ES-I3 (cell line): ENCODE measurements at regions not wholly inside any gene's neighbourhood (a gene's known extent, or its start where the extent isn't known, plus 50 kb on each side); places are given as distances from the start of the nearest gene placed in this dataset.
"Not testable (repeated sequence)": the region's sequence is repeated elsewhere in the genome, so short reads cannot be mapped to it uniquely, and the experiment has no call there.

ENCODE experiments used
- H3K36me3 ChIP-seq: 2 replicates; pipeline ENCODE4 v1.6.1; 2013; ENCODE audit warnings: mild to moderate bottlenecking, low read length, control low read depth, moderate library complexity; ENCODE audit not compliant: insufficient read depth
- H3K4me1 ChIP-seq: 2 replicates; pipeline ENCODE4 v1.6.1; 2013; ENCODE audit warnings: mild to moderate bottlenecking, control low read depth, low read length; ENCODE audit not compliant: insufficient read depth
- H3K9ac ChIP-seq: 2 replicates; pipeline ENCODE4 v1.6.1; 2013; ENCODE audit warnings: low read depth, mild to moderate bottlenecking, low read length, moderate library complexity
- H3K9me3 ChIP-seq: 2 replicates; pipeline ENCODE4 v1.6.1; 2013; ENCODE audit warnings: mild to moderate bottlenecking, low read length, moderate library complexity; ENCODE audit not compliant: control insufficient read depth, insufficient read depth

- H3K4me1 ChIP-seq = peaks cover 7% of the 10 kb centered on the region; the same call in 1 of the 2 replicates
These were observed 78.5 kb downstream of the TTLL2 start for GRCh38 chr6:167403427-167403826.

DNA sequence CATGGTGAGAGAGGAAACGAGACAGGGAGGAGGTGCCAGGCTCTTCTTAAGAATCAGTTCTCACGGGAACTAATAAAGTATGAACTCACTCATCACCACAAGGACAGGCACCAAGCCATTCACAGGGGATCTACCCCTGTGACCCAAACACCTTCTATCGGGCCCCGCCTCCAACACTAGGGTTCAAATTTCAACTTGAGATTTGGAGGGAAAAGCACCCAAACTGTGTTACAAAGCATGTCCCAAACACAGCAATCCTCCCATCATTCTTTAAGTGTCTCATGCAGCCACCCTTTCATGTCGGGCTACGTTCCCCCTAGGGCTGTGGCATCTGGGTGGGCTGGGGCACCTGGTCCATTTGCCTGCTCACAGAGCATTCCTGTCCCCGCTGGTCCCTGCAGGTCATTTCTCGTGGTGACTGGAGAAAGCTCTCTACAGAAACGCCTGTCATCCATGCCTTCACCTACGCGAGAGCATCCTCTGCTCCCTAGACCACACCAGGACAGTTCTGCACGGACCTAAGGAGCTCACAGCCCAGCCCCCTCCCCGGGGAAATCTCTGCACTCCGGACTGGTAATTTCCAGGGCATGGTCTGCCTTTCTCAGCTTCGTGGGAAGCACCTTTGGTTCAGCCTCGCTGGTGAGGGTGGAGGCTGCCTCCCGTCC, 79.6 kb downstream of the TTLL2 start:
- Histone ChIP-seq H3K9me3 (no peaks in the 10 kb centered on the region), H3K9ac (no peak overlapping the region), H3K4me1 (peaks cover 7% of the 10 kb centered on the region; the same call in 1 of the 2 replicates), H3K36me3 (no peaks in the 10 kb centered on the region)

More at GRCh38 chr6:167403427-167403826, 78.5 kb downstream of the TTLL2 start:
- no peaks in the 10 kb centered on the region for H3K36me3 ChIP-seq
- no peak overlapping the region for H3K9ac ChIP-seq
- no peaks in the 10 kb centered on the region for H3K9me3 ChIP-seq

DNA sequence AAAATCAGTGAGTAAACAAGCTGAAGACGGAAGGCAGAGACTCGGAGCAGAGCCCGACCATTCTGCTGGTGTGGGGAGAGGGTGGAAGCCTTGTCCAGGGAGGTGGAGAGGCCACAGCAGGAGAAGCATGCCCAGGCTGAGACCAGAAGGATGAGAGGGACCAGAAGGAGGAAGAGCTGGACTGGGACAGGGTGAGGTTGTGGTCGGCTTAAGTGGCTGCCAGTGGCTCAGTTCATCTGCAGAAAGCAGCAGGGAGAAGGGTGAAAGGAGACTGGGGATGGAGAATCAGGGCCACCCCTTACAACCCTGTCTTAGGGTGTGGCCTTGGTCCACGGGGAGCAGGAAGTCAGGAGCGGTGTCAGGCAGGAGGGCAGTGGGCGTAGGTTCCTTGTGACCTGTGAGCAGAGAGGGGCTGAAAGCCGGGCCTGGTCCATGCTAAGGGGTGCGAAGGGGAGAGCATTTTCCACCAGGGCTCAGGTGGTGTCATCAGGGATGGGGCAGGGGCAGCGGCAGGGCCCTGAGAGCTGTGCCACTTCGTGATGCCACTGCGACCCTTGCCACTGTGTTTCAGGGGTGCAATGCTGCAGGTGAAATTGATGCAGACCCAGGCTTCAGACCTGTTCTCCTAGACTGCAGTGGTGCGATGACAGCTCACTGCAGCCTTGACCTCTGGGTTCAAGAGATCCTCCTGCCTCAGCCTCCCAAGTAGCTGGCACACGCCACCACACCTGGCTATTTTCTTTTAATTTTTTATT, 81.1 kb downstream of the TTLL2 start:
- peaks cover 12% of the 10 kb centered on the region; the same call in 1 of the 2 replicates for H3K4me1 ChIP-seq
- H3K9me3 ChIP-seq = no peaks in the 10 kb centered on the region
- no peak overlapping the region for H3K9ac ChIP-seq
- no peaks in the 10 kb centered on the region for H3K36me3 ChIP-seq

DNA sequence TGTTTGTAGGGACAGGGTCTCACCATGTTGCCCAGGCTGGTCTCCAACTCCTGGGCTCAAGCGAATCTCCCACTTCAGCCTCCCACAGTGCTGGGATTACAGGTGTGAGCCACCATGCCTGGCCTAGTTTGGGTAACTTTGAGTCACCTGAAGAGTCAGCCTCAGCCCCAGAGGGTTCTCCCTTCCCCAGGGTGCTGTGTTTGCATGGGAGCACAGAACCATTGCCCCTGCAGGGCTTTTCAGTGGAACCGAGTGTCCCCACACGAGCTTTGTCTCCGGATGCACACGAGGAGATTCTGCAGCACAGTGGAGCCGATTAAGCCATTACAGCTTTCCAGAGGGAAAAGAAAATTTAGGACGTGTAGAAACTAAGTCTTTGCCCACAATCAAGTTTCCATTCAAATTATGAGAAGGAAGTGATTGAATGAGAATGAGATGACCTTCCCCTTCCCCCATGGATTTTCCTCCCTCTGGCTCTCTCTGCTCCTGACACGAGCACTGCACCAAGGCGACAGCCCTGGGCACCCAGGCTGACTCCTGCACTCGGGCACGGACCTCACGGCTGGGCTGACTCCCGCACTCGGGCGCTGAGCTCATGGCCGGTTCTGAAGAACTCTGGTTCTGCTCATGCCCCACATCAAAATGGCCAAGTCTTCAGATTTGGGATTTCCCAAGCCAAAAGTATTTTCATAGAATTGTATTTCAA, 81.8 kb downstream of the TTLL2 start:
- H3K4me1 ChIP-seq, H3K9ac ChIP-seq, H3K36me3 ChIP-seq, H3K9me3 ChIP-seq: not testable (repeated sequence)

- H3K9ac ChIP-seq = no peak overlapping the region
- no peaks in the 10 kb centered on the region for H3K9me3 ChIP-seq
- H3K4me1 ChIP-seq = peaks cover 5% of the 10 kb centered on the region; the same call in 1 of the 2 replicates
- H3K36me3 ChIP-seq = no peaks in the 10 kb centered on the region
These were observed 82.6 kb downstream of the TTLL2 start for GRCh38 chr6:167407239-167408064.

- H3K9ac ChIP-seq = no peak overlapping the region
- no peaks in the 10 kb centered on the region for H3K9me3 ChIP-seq
These were observed 83.5 kb downstream of the TTLL2 start for GRCh38 chr6:167408235-167408869.

GRCh38 chr6:167409079-167409478, 84.2 kb downstream of the TTLL2 start:
- no peak overlapping the region for H3K9ac ChIP-seq
- no peaks in the 10 kb centered on the region for H3K9me3 ChIP-seq
- H3K36me3 ChIP-seq = no peaks in the 10 kb centered on the region
- peaks cover 5% of the 10 kb centered on the region; the same call in 1 of the 2 replicates for H3K4me1 ChIP-seq

More at GRCh38 chr6:167408235-167408869, 83.5 kb downstream of the TTLL2 start:
- no peaks in the 10 kb centered on the region for H3K36me3 ChIP-seq
- H3K4me1 ChIP-seq = peaks cover 5% of the 10 kb centered on the region; the same call in 1 of the 2 replicates

DNA sequence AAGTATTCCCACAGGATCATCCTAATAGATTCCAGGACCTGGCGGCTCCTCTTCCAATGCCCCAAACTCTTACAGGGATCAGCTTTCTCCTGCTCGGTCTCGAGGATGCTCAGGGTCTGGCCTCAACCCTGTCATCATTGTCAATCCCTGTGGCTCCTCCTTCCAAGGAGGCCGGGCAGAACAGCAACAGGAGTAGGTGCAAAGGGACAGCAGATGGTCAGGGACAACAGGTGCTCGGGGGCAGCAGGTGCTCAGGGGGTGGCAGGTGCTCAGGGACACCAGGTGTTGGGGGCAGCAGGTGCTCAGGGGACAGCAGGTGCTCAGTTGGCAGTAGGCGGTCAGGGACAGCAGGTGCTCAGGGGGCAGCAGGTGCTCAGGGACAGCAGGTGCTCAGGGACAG, 84.8 kb downstream of the TTLL2 start:
- Histone ChIP-seq H3K4me1 (peaks cover 5% of the 10 kb centered on the region; the same call in 1 of the 2 replicates), H3K9me3 (no peaks in the 10 kb centered on the region), H3K36me3 (no peaks in the 10 kb centered on the region), H3K9ac (no peak overlapping the region)

DNA sequence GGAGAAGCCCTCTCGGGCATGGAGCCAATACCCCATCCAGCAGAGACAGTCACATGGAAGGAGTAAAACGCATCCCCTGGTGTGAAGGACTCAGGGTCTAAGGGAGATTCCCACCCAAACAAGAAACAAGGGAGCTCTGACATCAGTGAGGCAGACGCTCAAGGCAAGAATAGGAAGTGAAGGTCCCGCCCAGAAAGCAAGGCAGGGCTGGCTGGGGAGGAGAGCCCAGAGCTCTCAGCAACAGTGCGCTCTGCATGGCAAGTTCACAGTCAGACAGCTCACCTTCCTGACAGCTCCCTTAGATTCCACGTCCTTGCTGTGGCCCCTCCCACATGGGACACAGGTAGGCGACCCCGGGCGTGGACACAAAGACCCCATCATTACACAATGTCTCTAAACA, 85.6 kb downstream of the TTLL2 start:
- no peak overlapping the region for H3K9ac ChIP-seq
- no peaks in the 10 kb centered on the region for H3K36me3 ChIP-seq
- H3K9me3 ChIP-seq = no peaks in the 10 kb centered on the region
- H3K4me1 ChIP-seq = peaks cover 5% of the 10 kb centered on the region; the same call in 1 of the 2 replicates

GRCh38 chr6:167412506-167412905, 87.6 kb downstream of the TTLL2 start:
- H3K36me3 ChIP-seq = no peaks in the 10 kb centered on the region
- H3K9me3 ChIP-seq = no peaks in the 10 kb centered on the region
- H3K9ac ChIP-seq = no peak overlapping the region
- H3K4me1 ChIP-seq = peaks cover 5% of the 10 kb centered on the region; the same call in 1 of the 2 replicates

DNA sequence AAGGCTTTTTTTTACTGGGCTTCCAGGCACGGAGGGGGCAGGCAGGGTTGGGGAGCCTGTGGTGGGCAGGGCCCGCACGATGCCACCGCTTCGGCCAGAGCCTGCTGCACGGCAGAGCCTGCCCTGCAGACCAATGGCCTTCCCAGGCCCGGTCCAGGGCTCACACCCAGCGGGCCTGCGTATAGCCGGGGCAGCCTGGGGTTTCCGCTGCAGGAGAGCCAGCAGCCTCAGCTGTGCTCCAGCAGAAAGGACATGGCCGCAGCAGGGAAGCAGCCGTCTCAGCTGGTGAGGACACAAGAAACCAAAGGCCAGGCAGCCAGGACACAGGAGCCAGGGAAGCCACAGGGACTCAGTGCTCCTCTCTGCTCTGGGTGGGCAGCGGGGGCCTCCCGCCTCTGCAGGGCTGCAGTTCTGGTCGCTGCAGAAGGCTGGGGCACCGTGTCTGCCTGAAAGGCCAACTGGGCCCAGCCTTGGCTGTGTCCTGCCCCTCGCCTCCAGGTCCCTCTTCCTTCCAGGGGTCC, 90.6 kb downstream of the TTLL2 start:
- H3K4me1 ChIP-seq = peaks cover 9% of the 10 kb centered on the region; the same call in 1 of the 2 replicates
- H3K9me3 ChIP-seq = no peaks in the 10 kb centered on the region
- no peak overlapping the region for H3K9ac ChIP-seq
- no peaks in the 10 kb centered on the region for H3K36me3 ChIP-seq

- peaks cover 6% of the 10 kb centered on the region; the same call in 1 of the 2 replicates for H3K4me1 ChIP-seq
- H3K9ac ChIP-seq = no peak overlapping the region
- no peaks in the 10 kb centered on the region for H3K36me3 ChIP-seq
- H3K9me3 ChIP-seq = no peaks in the 10 kb centered on the region
These were observed 92.0 kb downstream of the TTLL2 start for GRCh38 chr6:167416676-167417430.

GRCh38 chr6:167420177-167420576, 95.3 kb downstream of the TTLL2 start:
- H3K9ac ChIP-seq = no peak overlapping the region
- H3K36me3 ChIP-seq = no peaks in the 10 kb centered on the region
- no peaks in the 10 kb centered on the region for H3K9me3 ChIP-seq
- H3K4me1 ChIP-seq = peaks cover 6% of the 10 kb centered on the region; the same call in 1 of the 2 replicates
